ENCODE measurements at regions not wholly inside any gene's neighbourhood (a gene's known extent, or its start where the extent isn't known, plus 50 kb on each side); places are given as distances from the start of the nearest gene placed in this dataset.

DNA sequence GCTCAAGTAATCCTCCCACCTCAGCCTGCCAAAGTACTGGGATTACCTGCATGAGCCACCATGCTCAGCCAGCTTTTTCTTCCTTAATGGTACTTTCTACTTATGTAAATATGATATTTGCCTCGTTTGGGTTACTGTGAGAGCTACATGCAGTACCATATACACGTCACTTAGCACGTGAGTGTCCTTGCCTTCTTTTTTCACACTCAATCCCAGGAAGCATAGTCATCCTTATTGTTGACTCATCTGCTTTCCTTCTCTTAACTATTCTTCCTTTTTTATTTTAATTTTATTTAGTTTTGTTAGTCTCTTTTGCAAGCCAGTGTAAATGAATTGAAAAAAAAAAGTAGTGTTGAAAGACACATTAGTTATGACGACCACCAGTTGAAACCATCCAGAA lies 205.9 kb downstream of the HIPK3 start:
- Histone ChIP-seq H3K14ac (ENCODE audit: low read length in 2 of 2) (no peak overlapping the region), H3K9ac (ENCODE audit: low read length) (no peak overlapping the region), H2BK15ac (ENCODE audit: low read depth, poor library complexity, severe bottlenecking) (no peak overlapping the region), H2AFZ (ENCODE audit: low read depth, low read length) (no peak overlapping the region), H2BK5ac (ENCODE audit: low read depth, low read length, poor library complexity, severe bottlenecking) (no peak overlapping the region), H3K4me1 (ENCODE audit: control insufficient read depth, insufficient read depth, low read depth, low read length) (peaks cover 3% of the 10 kb centered on the region), H2BK12ac (ENCODE audit: low read length in 2 of 2) (no peak overlapping the region), H3K23ac (ENCODE audit: low read length in 2 of 2) (no peak overlapping the region), H3K27me3 (ENCODE audit: control insufficient read depth in 1 of 2, insufficient read depth in 1 of 2, low read length in 2 of 2) (no peaks in the 10 kb centered on the region), H3K9me3 (ENCODE audit: control insufficient read depth, low read length) (no peaks in the 10 kb centered on the region), H3K27ac (ENCODE audit: low read length, poor library complexity, severe bottlenecking) (no peak overlapping the region), H3K36me3 (ENCODE audit: control insufficient read depth in 1 of 2, insufficient read depth in 2 of 2, low read depth in 1 of 2, low read length in 2 of 2) (no peaks in the 10 kb centered on the region), H3K79me1 (replicated peaks; ENCODE audit: low read length, poor library complexity, severe bottlenecking) (peaks cover 17% of the 10 kb centered on the region), H3K4me3 (ENCODE audit: insufficient read depth in 1 of 2, low read depth in 1 of 2, low read length in 2 of 2) (no peak overlapping the region), H4K91ac (ENCODE audit: low read length) (no peak overlapping the region), H2AK5ac (ENCODE audit: low read length, severe bottlenecking) (no peak overlapping the region), H2BK120ac (ENCODE audit: low read depth, low read length) (no peak overlapping the region), H3K4me2 (ENCODE audit: low read length, poor library complexity, severe bottlenecking) (no peak overlapping the region), H4K8ac (ENCODE audit: low read length) (no peak overlapping the region), H3K4ac (ENCODE audit: low read depth in 1 of 2, low read length in 2 of 2) (no peak overlapping the region), H3K18ac (ENCODE audit: low read depth in 1 of 2, low read length in 2 of 2) (no peak overlapping the region)
- WGBS: 79% methylated on average over 3 of the region's 4 CpGs
- no peak for DNase-seq

DNA sequence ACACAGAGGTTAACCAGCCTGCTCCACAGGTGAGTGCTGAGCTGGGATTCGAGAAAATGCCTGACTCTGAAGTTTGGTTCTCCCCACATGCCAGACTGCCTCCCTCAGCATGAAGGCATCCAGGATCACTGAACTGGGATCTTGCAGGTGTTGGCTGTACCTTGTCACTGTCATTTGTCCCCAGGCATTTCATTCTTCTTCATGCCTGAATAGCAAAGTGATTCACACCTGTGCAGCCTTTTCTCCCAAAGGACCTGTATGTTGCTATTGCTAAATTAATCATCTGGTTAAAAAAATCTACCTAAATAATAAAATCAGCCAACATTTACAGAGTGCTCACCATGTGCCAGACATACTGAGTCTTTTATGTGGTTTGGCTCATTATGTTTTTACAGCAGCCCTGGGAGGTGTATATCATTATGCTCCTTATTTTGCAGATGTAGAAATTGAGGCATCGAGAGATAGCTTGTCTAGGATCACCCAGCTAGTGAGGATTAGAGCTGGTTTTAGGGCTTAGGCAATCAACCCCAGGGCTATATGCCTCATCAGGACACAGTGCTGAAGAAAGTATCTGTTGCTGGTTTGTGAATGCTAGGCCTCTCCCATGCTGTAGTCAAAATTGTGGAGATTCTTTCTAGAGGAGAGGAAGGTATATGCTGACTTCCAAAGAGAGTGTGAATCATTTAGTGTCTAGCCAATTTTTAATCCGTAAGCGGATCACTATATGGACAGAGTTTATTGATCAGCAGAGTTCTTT lies 204.4 kb downstream of the HIPK3 start:
- no peak overlapping the region for H2AK5ac ChIP-seq (ENCODE audit: low read length, severe bottlenecking)
- H4K8ac ChIP-seq (ENCODE audit: low read length): no peak overlapping the region
- H4K91ac ChIP-seq (ENCODE audit: low read length): no peak overlapping the region
- H3K79me1 ChIP-seq (replicated peaks; ENCODE audit: low read length, poor library complexity, severe bottlenecking): peaks cover 25% of the 10 kb centered on the region
- no peak overlapping the region for H2BK120ac ChIP-seq (ENCODE audit: low read depth, low read length)
- H2BK5ac ChIP-seq (ENCODE audit: low read depth, low read length, poor library complexity, severe bottlenecking): no peak overlapping the region
- no peak overlapping the region for H2BK15ac ChIP-seq (ENCODE audit: low read depth, poor library complexity, severe bottlenecking)
- H3K9ac ChIP-seq (ENCODE audit: low read length): no peak overlapping the region
- no peaks in the 10 kb centered on the region for H3K36me3 ChIP-seq (ENCODE audit: control insufficient read depth in 1 of 2, insufficient read depth in 2 of 2, low read depth in 1 of 2, low read length in 2 of 2)
- WGBS: 84% methylated on average over 4 of the region's 4 CpGs
- H3K27ac ChIP-seq (ENCODE audit: low read length, poor library complexity, severe bottlenecking): no peak overlapping the region
- no peak overlapping the region for H3K4me2 ChIP-seq (ENCODE audit: low read length, poor library complexity, severe bottlenecking)
- no peak overlapping the region for H2AFZ ChIP-seq (ENCODE audit: low read depth, low read length)
- no peaks in the 10 kb centered on the region for H3K27me3 ChIP-seq (ENCODE audit: control insufficient read depth in 1 of 2, insufficient read depth in 1 of 2, low read length in 2 of 2)
- H2BK12ac ChIP-seq (ENCODE audit: low read length in 2 of 2): no peak overlapping the region
- H3K9me3 ChIP-seq (ENCODE audit: control insufficient read depth, low read length): no peaks in the 10 kb centered on the region
- peaks cover 3% of the 10 kb centered on the region for H3K4me1 ChIP-seq (ENCODE audit: control insufficient read depth, insufficient read depth, low read depth, low read length)
- H3K23ac ChIP-seq (ENCODE audit: low read length in 2 of 2): no peak overlapping the region
- no peak overlapping the region for H3K18ac ChIP-seq (ENCODE audit: low read depth in 1 of 2, low read length in 2 of 2)
- H3K4ac ChIP-seq (ENCODE audit: low read depth in 1 of 2, low read length in 2 of 2): no peak overlapping the region
- no peak for DNase-seq
- H3K4me3 ChIP-seq (ENCODE audit: insufficient read depth in 1 of 2, low read depth in 1 of 2, low read length in 2 of 2): no peak overlapping the region
- no peak overlapping the region for H3K14ac ChIP-seq (ENCODE audit: low read length in 2 of 2)

- Histone ChIP-seq H4K91ac (ENCODE audit: low read length) (no peak overlapping the region), H2BK120ac (ENCODE audit: low read depth, low read length) (no peak overlapping the region), H3K4ac (ENCODE audit: low read depth in 1 of 2, low read length in 2 of 2) (no peak overlapping the region), H4K8ac (ENCODE audit: low read length) (no peak overlapping the region), H3K4me2 (ENCODE audit: low read length, poor library complexity, severe bottlenecking) (no peak overlapping the region), H3K23ac (ENCODE audit: low read length in 2 of 2) (no peak overlapping the region), H3K27me3 (ENCODE audit: control insufficient read depth in 1 of 2, insufficient read depth in 1 of 2, low read length in 2 of 2) (no peaks in the 10 kb centered on the region), H3K9ac (ENCODE audit: low read length) (no peak overlapping the region), H3K14ac (ENCODE audit: low read length in 2 of 2) (no peak overlapping the region), H3K36me3 (ENCODE audit: control insufficient read depth in 1 of 2, insufficient read depth in 2 of 2, low read depth in 1 of 2, low read length in 2 of 2) (no peaks in the 10 kb centered on the region), H3K9me3 (ENCODE audit: control insufficient read depth, low read length) (no peaks in the 10 kb centered on the region), H2BK12ac (ENCODE audit: low read length in 2 of 2) (no peak overlapping the region), H2BK15ac (ENCODE audit: low read depth, poor library complexity, severe bottlenecking) (no peak overlapping the region), H3K27ac (ENCODE audit: low read length, poor library complexity, severe bottlenecking) (no peak overlapping the region), H3K4me1 (ENCODE audit: control insufficient read depth, insufficient read depth, low read depth, low read length) (peaks cover 3% of the 10 kb centered on the region), H2BK5ac (ENCODE audit: low read depth, low read length, poor library complexity, severe bottlenecking) (no peak overlapping the region), H2AK5ac (ENCODE audit: low read length, severe bottlenecking) (no peak overlapping the region), H3K4me3 (ENCODE audit: insufficient read depth in 1 of 2, low read depth in 1 of 2, low read length in 2 of 2) (no peak overlapping the region), H2AFZ (ENCODE audit: low read depth, low read length) (no peak overlapping the region), H3K18ac (ENCODE audit: low read depth in 1 of 2, low read length in 2 of 2) (no peak overlapping the region), H3K79me1 (replicated peaks; ENCODE audit: low read length, poor library complexity, severe bottlenecking) (peaks cover 22% of the 10 kb centered on the region)
- DNase-seq: no peak
- WGBS: 88% methylated on average over 5 of the region's 5 CpGs
Observed at GRCh38 chr11:33457948-33458347, 200.8 kb downstream of the HIPK3 start.

DNA sequence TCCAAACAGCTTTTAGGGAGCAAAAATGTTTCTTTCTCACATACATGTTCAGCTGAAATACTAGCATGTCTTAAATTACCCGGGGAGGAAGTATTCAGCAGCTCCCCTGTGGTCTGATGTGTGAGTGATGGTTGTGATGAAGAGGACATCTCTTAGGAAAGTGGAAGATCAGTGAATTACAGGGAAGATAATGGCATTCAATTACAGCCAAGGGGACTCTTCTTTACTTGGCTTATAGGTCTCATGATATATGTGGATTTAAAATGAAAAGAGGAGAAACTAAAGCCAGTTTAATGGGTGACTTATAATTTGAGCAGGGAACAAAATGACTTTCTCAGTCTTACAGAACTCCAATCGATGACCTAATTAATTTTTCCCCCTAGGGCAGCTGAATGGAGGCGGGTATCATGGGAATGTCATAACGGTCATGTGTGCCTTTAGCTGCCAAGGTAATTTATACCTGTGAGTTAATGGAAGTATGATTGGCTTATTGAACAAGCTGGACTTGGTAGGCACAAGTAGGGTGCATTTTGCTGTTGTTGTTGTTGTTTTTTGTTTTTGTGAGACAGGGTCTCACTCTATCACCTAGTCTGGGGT lies 198.8 kb downstream of the HIPK3 start:
- WGBS: 90% methylated on average over 4 of the region's 4 CpGs
- Histone ChIP-seq H4K91ac (ENCODE audit: low read length) (no peak overlapping the region), H2BK120ac (ENCODE audit: low read depth, low read length) (no peak overlapping the region)

More for the DNA sequence above, 198.8 kb downstream of the HIPK3 start:
- H3K14ac ChIP-seq (ENCODE audit: low read length in 2 of 2): no peak overlapping the region
- no peak overlapping the region for H3K23ac ChIP-seq (ENCODE audit: low read length in 2 of 2)
- no peak overlapping the region for H3K18ac ChIP-seq (ENCODE audit: low read depth in 1 of 2, low read length in 2 of 2)
- H3K4me1 ChIP-seq (ENCODE audit: control insufficient read depth, insufficient read depth, low read depth, low read length): peaks cover 3% of the 10 kb centered on the region
- no peak overlapping the region for H2AFZ ChIP-seq (ENCODE audit: low read depth, low read length)
- DNase-seq: no peak
- H3K4me3 ChIP-seq (ENCODE audit: insufficient read depth in 1 of 2, low read depth in 1 of 2, low read length in 2 of 2): no peak overlapping the region
- no peak overlapping the region for H3K4me2 ChIP-seq (ENCODE audit: low read length, poor library complexity, severe bottlenecking)
- H3K9ac ChIP-seq (ENCODE audit: low read length): no peak overlapping the region
- H4K8ac ChIP-seq (ENCODE audit: low read length): no peak overlapping the region
- no peaks in the 10 kb centered on the region for H3K9me3 ChIP-seq (ENCODE audit: control insufficient read depth, low read length)
- H2AK5ac ChIP-seq (ENCODE audit: low read length, severe bottlenecking): no peak overlapping the region
- H2BK15ac ChIP-seq (ENCODE audit: low read depth, poor library complexity, severe bottlenecking): no peak overlapping the region
- H3K79me1 ChIP-seq (replicated peaks; ENCODE audit: low read length, poor library complexity, severe bottlenecking): peaks cover 17% of the 10 kb centered on the region
- no peak overlapping the region for H2BK5ac ChIP-seq (ENCODE audit: low read depth, low read length, poor library complexity, severe bottlenecking)
- H3K4ac ChIP-seq (ENCODE audit: low read depth in 1 of 2, low read length in 2 of 2): no peak overlapping the region
- no peaks in the 10 kb centered on the region for H3K27me3 ChIP-seq (ENCODE audit: control insufficient read depth in 1 of 2, insufficient read depth in 1 of 2, low read length in 2 of 2)
- no peak overlapping the region for H2BK12ac ChIP-seq (ENCODE audit: low read length in 2 of 2)
- H3K27ac ChIP-seq (ENCODE audit: low read length, poor library complexity, severe bottlenecking): no peak overlapping the region
- no peaks in the 10 kb centered on the region for H3K36me3 ChIP-seq (ENCODE audit: control insufficient read depth in 1 of 2, insufficient read depth in 2 of 2, low read depth in 1 of 2, low read length in 2 of 2)
